HepG2 (cell line): ENCODE measurements at regions not wholly inside any gene's neighbourhood (a gene's known extent, or its start where the extent isn't known, plus 50 kb on each side); places are given as distances from the start of the nearest gene placed in this dataset.
A peak's percentile ranks its signal among the peaks of the same experiment; 100 is the strongest.

ENCODE experiments used
- ADNP ChIP-seq: sonication (generic); formaldehyde crosslinking; IDR thresholded peaks from 2 replicates; pipeline ENCODE4 v1.4.0; 2020; ENCODE audit warnings: missing genetic modification reagents
- CEBPB ChIP-seq: IDR thresholded peaks from 2 replicates; pipeline ENCODE4 v1.6.1; 2011; ENCODE audit warnings: low read depth, low read length, improper control_type of control experiment, borderline replicate concordance
- HMG20A ChIP-seq: IDR thresholded peaks from 2 replicates; pipeline ENCODE4 v1.6.1; 2016; ENCODE audit warnings: borderline replicate concordance
- JARID2 ChIP-seq: sonication (generic); formaldehyde crosslinking; IDR thresholded peaks from 2 replicates; pipeline ENCODE4 v1.8.1; 2023; ENCODE audit warnings: missing genetic modification reagents, inconsistent platforms; ENCODE audit not compliant: insufficient replicate concordance
- JUN ChIP-seq: sonication (generic); formaldehyde crosslinking; IDR thresholded peaks from 2 replicates; pipeline ENCODE4 v1.4.0; 2020; ENCODE audit warnings: mild to moderate bottlenecking, missing genetic modification reagents
- KDM1A ChIP-seq: IDR thresholded peaks from 2 replicates; pipeline ENCODE4 v1.6.1; 2016; ENCODE audit warnings: missing compliant biosample characterization
- SP5 ChIP-seq: IDR thresholded peaks from 2 replicates; pipeline ENCODE4 v1.6.1; 2016; ENCODE audit warnings: low read depth, borderline replicate concordance
- ZNF12 ChIP-seq: sonication (generic); formaldehyde crosslinking; IDR thresholded peaks from 2 replicates; pipeline ENCODE4 v1.5.0; 2020; ENCODE audit warnings: missing genetic modification reagents
- ZNF543 ChIP-seq: sonication (generic); formaldehyde crosslinking; IDR thresholded peaks from 2 replicates; pipeline ENCODE4 v1.4.0; 2020; ENCODE audit warnings: mild to moderate bottlenecking, missing genetic modification reagents
- ZNF790 ChIP-seq: sonication (generic); formaldehyde crosslinking; IDR thresholded peaks from 2 replicates; pipeline ENCODE4 v1.8.0; 2022; ENCODE audit warnings: missing genetic modification reagents, mild to moderate bottlenecking, borderline replicate concordance
- TF ChIP-seq, protein P1 (sequence below): sonication (generic); formaldehyde crosslinking; IDR thresholded peaks from 2 replicates; pipeline ENCODE4 v1.4.0; 2020; ENCODE audit warnings: missing genetic modification reagents
- TF ChIP-seq, protein P2 (sequence below): sonication (generic); formaldehyde crosslinking; IDR thresholded peaks from 2 replicates; pipeline ENCODE4 v1.5.0; 2020; ENCODE audit warnings: mild to moderate bottlenecking, missing genetic modification reagents, moderate library complexity
- TF ChIP-seq, protein P3 (sequence below): sonication (generic); formaldehyde crosslinking; IDR thresholded peaks from 2 replicates; pipeline ENCODE4 v1.8.0; 2022; ENCODE audit warnings: mild to moderate bottlenecking, missing genetic modification reagents
- TF ChIP-seq, protein P4 (sequence below): sonication (generic); formaldehyde crosslinking; IDR thresholded peaks from 2 replicates; pipeline ENCODE4 v1.5.1; 2020; ENCODE audit warnings: mild to moderate bottlenecking, missing genetic modification reagents, moderate library complexity
- TF ChIP-seq, protein P5 (sequence below): sonication (generic); formaldehyde crosslinking; IDR thresholded peaks from 2 replicates; pipeline ENCODE4 v1.4.0; 2020; ENCODE audit warnings: missing genetic modification reagents
- TF ChIP-seq, protein P6 (sequence below): sonication (generic); formaldehyde crosslinking; IDR thresholded peaks from 2 replicates; pipeline ENCODE4 v1.9.0; 2021; ENCODE audit warnings: missing genetic modification reagents, mild to moderate bottlenecking, borderline replicate concordance

- TF ChIP-seq, protein P1, sequence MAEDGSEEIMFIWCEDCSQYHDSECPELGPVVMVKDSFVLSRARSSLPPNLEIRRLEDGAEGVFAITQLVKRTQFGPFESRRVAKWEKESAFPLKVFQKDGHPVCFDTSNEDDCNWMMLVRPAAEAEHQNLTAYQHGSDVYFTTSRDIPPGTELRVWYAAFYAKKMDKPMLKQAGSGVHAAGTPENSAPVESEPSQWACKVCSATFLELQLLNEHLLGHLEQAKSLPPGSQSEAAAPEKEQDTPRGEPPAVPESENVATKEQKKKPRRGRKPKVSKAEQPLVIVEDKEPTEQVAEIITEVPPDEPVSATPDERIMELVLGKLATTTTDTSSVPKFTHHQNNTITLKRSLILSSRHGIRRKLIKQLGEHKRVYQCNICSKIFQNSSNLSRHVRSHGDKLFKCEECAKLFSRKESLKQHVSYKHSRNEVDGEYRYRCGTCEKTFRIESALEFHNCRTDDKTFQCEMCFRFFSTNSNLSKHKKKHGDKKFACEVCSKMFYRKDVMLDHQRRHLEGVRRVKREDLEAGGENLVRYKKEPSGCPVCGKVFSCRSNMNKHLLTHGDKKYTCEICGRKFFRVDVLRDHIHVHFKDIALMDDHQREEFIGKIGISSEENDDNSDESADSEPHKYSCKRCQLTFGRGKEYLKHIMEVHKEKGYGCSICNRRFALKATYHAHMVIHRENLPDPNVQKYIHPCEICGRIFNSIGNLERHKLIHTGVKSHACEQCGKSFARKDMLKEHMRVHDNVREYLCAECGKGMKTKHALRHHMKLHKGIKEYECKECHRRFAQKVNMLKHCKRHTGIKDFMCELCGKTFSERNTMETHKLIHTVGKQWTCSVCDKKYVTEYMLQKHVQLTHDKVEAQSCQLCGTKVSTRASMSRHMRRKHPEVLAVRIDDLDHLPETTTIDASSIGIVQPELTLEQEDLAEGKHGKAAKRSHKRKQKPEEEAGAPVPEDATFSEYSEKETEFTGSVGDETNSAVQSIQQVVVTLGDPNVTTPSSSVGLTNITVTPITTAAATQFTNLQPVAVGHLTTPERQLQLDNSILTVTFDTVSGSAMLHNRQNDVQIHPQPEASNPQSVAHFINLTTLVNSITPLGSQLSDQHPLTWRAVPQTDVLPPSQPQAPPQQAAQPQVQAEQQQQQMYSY (CRISPR knock-in tag), result no peak
- 0 out of 2 replicates have a peak, but pooled peaks have one; percentile 30 for TF ChIP-seq ADNP
- 0 out of 2 replicates have a peak, but pooled peaks have one; percentile 21 for TF ChIP-seq SP5 (CRISPR knock-in tag)
- TF ChIP-seq, protein P2, sequence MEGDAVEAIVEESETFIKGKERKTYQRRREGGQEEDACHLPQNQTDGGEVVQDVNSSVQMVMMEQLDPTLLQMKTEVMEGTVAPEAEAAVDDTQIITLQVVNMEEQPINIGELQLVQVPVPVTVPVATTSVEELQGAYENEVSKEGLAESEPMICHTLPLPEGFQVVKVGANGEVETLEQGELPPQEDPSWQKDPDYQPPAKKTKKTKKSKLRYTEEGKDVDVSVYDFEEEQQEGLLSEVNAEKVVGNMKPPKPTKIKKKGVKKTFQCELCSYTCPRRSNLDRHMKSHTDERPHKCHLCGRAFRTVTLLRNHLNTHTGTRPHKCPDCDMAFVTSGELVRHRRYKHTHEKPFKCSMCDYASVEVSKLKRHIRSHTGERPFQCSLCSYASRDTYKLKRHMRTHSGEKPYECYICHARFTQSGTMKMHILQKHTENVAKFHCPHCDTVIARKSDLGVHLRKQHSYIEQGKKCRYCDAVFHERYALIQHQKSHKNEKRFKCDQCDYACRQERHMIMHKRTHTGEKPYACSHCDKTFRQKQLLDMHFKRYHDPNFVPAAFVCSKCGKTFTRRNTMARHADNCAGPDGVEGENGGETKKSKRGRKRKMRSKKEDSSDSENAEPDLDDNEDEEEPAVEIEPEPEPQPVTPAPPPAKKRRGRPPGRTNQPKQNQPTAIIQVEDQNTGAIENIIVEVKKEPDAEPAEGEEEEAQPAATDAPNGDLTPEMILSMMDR (CRISPR knock-in tag), result no peak
- TF ChIP-seq ZNF790 (CRISPR knock-in tag), result no peak
- TF ChIP-seq HMG20A (CRISPR knock-in tag), result peak; percentile 88
- TF ChIP-seq, protein P3, sequence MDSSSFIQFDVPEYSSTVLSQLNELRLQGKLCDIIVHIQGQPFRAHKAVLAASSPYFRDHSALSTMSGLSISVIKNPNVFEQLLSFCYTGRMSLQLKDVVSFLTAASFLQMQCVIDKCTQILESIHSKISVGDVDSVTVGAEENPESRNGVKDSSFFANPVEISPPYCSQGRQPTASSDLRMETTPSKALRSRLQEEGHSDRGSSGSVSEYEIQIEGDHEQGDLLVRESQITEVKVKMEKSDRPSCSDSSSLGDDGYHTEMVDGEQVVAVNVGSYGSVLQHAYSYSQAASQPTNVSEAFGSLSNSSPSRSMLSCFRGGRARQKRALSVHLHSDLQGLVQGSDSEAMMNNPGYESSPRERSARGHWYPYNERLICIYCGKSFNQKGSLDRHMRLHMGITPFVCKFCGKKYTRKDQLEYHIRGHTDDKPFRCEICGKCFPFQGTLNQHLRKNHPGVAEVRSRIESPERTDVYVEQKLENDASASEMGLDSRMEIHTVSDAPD (CRISPR knock-in tag), result no peak
- TF ChIP-seq KDM1A, result peak; percentile 51; the same call in 1 of the 2 replicates
- TF ChIP-seq, protein P4, sequence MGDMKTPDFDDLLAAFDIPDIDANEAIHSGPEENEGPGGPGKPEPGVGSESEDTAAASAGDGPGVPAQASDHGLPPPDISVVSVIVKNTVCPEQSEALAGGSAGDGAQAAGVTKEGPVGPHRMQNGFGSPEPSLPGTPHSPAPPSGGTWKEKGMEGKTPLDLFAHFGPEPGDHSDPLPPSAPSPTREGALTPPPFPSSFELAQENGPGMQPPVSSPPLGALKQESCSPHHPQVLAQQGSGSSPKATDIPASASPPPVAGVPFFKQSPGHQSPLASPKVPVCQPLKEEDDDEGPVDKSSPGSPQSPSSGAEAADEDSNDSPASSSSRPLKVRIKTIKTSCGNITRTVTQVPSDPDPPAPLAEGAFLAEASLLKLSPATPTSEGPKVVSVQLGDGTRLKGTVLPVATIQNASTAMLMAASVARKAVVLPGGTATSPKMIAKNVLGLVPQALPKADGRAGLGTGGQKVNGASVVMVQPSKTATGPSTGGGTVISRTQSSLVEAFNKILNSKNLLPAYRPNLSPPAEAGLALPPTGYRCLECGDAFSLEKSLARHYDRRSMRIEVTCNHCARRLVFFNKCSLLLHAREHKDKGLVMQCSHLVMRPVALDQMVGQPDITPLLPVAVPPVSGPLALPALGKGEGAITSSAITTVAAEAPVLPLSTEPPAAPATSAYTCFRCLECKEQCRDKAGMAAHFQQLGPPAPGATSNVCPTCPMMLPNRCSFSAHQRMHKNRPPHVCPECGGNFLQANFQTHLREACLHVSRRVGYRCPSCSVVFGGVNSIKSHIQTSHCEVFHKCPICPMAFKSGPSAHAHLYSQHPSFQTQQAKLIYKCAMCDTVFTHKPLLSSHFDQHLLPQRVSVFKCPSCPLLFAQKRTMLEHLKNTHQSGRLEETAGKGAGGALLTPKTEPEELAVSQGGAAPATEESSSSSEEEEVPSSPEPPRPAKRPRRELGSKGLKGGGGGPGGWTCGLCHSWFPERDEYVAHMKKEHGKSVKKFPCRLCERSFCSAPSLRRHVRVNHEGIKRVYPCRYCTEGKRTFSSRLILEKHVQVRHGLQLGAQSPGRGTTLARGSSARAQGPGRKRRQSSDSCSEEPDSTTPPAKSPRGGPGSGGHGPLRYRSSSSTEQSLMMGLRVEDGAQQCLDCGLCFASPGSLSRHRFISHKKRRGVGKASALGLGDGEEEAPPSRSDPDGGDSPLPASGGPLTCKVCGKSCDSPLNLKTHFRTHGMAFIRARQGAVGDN, result no peak
- TF ChIP-seq JARID2 (CRISPR knock-in tag), result no peak
- TF ChIP-seq ZNF12 (CRISPR knock-in tag), result no peak
- TF ChIP-seq, protein P5, sequence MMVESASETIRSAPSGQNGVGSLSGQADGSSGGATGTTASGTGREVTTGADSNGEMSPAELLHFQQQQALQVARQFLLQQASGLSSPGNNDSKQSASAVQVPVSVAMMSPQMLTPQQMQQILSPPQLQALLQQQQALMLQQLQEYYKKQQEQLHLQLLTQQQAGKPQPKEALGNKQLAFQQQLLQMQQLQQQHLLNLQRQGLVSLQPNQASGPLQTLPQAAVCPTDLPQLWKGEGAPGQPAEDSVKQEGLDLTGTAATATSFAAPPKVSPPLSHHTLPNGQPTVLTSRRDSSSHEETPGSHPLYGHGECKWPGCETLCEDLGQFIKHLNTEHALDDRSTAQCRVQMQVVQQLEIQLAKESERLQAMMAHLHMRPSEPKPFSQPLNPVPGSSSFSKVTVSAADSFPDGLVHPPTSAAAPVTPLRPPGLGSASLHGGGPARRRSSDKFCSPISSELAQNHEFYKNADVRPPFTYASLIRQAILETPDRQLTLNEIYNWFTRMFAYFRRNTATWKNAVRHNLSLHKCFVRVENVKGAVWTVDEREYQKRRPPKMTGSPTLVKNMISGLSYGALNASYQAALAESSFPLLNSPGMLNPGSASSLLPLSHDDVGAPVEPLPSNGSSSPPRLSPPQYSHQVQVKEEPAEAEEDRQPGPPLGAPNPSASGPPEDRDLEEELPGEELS (CRISPR knock-in tag), result peak; percentile 83
- no peak for TF ChIP-seq ZNF543
- no peak for TF ChIP-seq JUN (CRISPR knock-in tag)
- no peak for TF ChIP-seq CEBPB
- TF ChIP-seq, protein P6, sequence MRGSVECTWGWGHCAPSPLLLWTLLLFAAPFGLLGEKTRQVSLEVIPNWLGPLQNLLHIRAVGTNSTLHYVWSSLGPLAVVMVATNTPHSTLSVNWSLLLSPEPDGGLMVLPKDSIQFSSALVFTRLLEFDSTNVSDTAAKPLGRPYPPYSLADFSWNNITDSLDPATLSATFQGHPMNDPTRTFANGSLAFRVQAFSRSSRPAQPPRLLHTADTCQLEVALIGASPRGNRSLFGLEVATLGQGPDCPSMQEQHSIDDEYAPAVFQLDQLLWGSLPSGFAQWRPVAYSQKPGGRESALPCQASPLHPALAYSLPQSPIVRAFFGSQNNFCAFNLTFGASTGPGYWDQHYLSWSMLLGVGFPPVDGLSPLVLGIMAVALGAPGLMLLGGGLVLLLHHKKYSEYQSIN (CRISPR knock-in tag), result no peak
Observed at GRCh38 chr5:88128813-88129212, 139.8 kb downstream of the TMEM161B start (continued).
